ENCODE measurements at regions not wholly inside any gene's neighbourhood (a gene's known extent, or its start where the extent isn't known, plus 50 kb on each side); places are given as distances from the start of the nearest gene placed in this dataset.

- TF ChIP-seq, protein P1, sequence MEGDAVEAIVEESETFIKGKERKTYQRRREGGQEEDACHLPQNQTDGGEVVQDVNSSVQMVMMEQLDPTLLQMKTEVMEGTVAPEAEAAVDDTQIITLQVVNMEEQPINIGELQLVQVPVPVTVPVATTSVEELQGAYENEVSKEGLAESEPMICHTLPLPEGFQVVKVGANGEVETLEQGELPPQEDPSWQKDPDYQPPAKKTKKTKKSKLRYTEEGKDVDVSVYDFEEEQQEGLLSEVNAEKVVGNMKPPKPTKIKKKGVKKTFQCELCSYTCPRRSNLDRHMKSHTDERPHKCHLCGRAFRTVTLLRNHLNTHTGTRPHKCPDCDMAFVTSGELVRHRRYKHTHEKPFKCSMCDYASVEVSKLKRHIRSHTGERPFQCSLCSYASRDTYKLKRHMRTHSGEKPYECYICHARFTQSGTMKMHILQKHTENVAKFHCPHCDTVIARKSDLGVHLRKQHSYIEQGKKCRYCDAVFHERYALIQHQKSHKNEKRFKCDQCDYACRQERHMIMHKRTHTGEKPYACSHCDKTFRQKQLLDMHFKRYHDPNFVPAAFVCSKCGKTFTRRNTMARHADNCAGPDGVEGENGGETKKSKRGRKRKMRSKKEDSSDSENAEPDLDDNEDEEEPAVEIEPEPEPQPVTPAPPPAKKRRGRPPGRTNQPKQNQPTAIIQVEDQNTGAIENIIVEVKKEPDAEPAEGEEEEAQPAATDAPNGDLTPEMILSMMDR (IDR thresholded peaks at IDR 0.05 in 4 of 5, conservative IDR thresholded peaks at IDR 0.05 in 1 of 5), result no peak
- no peak for TF ChIP-seq POLR2A (IDR thresholded peaks at IDR 0.05)
Observed at GRCh38 chr20:33908868-33909267, 84.8 kb upstream of the RALY start.
